ENCODE measurements at regions not wholly inside any gene's neighbourhood (a gene's known extent, or its start where the extent isn't known, plus 50 kb on each side); places are given as distances from the start of the nearest gene placed in this dataset.
"Not testable (repeated sequence)": the region's sequence is repeated elsewhere in the genome, so short reads cannot be mapped to it uniquely, and the experiment has no call there.

DNA sequence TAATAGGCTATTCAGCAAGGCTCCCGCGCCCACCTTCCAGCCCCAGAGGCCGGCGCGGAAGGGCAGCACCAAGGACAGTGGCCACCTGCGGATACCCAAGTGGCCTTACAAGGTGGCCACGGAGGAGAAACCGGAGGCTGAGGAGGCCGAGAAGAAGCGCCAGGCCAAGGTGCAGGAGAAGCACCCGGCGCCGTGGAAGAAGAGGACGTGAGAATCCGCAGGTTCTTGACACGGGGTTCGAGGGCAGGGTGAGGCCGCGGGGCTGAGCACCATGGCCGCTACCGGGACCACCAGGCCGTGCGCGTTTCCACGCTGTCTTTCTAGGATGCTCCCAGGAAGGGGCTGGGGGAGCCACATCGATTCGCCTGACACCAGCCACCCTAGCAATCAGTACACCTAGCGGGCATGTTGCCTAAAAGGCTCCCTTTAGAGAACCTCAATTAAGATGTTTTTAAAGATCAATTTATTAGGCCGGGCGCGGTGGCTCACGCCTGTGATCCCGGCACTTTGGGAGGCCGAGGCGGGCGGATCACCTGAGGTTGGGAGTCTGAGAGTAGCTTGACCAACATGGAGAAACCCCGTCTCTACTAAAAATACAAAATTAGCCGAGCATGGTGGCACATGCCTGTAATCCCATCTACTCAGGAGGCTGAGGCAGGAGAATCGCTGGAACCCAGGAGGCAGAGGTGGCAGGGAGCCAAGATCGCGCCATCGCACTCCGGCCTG is 134.3 kb upstream of the OR4C13 start:
- not testable (repeated sequence) for DNase-seq

DNA sequence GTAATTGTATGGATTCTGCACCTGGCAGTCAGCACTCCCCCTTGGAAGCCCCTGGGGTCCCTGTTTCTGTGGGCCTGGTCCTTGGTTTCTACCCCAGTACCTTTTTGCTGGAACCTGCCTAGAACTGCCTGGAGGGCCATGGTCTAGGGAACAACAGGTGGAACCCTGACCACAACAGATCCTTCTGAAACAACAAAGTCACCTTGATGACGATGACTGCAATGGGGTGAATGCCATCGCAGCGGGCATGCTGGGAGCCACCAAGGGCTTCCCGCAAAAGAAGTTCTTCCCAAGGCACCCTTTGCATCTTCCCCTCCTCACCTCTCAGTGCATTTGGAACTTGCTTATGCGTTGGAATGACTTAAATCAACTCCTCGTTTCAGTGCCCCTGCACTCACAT is 129.0 kb upstream of the OR4C13 start:
- not testable (repeated sequence) for DNase-seq

DNA sequence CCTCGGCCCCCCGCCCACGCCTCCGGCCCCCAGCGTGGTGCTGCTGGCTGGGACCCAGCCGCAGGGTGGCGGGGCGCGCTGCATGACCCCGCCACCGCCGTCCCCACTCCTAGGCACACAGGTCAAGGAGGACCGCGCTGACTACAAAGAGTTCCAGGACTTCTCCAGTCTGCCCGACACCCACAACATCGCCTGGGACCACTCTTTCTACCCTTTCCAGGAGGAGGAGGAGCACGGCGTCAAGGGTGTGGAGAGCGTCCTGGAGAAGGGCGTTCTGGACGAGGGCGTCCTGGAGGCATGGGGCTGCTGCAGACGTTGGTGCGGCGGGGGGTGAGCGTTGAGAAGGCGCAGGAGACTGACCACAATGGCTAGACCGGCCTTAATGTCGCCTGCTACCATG is 101.7 kb upstream of the OR4C13 start:
- DNase-seq: not testable (repeated sequence)

DNA sequence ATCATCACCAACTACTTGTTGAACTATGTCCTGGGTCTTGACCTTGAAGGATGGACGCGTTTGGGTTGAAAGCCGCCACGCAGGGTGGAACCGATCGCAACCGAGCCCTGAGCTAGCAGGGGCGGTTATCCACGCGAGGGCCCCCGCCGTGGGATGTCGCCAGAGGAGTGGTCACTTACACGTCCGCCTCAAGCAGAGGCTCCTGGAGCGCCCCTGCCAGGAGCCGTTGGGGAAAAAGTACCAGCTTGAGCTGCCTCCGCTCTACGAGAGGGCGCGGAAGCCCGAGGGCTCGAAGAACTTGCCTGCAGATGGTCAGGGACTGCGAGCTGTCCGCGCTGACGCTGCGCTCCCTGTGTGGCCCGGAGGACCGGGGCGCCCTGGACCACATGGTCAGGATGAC is 100.7 kb upstream of the OR4C13 start:
- TF ChIP-seq POLR2A (IDR thresholded peaks at IDR 0.05; ENCODE audit: low read length): no peak
- no peak for TF ChIP-seq GATA1 (IDR thresholded peaks at IDR 0.05; ENCODE audit: low read depth, low read length)
- DNase-seq: no peak

DNA sequence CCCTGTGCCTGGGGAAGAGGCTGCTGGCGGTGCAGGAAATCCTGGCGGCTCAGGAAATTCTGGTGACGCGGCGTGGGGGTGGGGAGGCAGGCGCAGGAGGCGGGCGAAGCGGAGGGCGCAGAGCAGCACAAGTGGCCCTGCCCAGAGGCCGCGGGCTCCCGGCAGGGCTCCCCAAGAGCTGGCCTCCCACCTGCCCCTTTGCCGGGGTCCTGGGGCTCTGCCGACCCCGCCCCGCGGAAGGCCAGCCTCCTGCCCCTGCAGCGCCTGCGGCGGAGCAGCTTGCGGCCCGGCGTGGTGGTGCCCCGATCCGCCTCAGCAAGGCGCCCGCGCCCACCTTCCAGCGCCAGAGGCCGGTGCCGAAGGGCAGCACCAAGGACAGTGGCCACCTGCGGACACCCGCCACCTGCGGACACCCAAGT is 100.2 kb upstream of the OR4C13 start:
- no peak for DNase-seq
- TF ChIP-seq POLR2A (IDR thresholded peaks at IDR 0.05; ENCODE audit: low read length) (no peak), GATA1 (IDR thresholded peaks at IDR 0.05; ENCODE audit: low read depth, low read length) (no peak)

DNA sequence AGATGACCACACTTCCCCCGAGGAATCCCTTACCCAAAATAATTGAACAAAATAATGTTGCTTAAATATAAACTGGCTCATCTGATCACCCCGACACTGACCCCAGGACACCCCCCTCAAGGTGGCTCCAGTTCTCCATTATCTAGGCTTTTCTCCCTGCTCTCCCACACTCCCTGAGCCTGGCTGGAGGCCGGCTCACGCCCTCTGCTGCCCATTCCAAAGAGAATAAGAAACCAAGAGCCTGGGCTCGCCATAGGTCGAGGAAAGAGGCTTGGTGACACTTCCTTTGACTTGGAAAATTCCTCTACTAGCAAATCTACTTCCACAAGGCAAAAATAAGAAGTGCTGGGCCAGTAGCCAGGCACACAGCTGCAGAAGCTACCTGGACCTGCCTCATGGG is 63.3 kb upstream of the OR4C13 start:
- DNase-seq: not testable (repeated sequence)

DNA sequence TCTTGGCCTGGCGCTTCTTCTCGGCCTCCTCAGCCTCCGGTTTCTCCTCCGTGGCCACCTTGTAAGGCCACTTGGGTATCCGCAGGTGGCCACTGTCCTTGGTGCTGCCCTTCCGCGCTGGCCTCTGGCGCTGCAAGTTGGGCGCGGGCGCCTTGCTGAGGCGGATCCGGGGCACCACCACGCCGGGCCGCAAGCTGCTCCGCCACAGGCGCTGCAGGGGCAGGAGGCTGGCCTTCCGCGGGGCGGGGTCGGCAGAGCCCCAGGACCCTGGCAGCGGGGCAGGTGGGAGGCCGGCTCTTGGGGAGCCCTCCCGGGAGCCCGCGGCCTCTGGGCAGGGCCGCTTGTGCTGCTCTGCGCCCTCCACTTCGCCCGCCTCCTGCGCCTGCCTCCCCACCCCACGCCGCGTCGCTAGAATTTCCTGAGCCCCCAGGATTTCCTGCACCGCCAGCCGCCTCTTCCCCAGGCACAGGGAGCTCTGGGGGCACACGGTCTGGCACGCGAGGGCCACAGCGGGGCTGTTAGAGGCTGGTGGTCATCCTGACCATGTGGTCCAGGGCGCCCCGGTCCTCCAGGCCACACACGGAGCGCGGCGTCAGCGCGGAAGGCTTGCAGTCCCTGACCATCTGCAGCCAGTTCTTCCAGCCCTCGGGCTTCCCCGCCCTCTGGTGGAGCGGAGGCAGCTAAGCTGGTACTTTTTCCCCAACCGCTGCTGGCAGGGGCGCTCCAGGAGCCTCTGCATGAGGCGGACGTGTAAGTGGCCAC is 60.1 kb upstream of the OR4C13 start:
- not testable (repeated sequence) for DNase-seq

DNA sequence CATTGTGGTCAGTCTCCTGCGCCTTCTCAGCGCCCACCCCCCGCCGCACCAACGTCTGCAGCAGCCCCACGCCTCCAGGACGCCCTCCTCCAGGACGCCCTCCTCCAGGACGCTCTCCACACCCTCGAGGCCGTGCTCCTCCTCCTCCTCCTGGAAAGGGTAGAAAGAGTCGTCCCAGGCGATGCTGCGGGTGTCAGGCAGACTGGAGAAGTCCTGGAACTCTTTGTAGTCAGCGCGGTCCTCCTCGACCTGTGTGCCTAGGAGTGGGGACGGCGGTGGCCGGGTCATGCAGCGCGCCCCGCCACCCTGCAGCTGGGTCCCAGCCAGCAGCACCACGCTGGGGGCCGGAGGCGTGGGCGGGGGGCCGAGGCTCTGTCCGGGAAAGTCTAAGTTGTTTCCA is 58.7 kb upstream of the OR4C13 start:
- not testable (repeated sequence) for DNase-seq
